ENCODE measurements at regions not wholly inside any gene's neighbourhood (a gene's known extent, or its start where the extent isn't known, plus 50 kb on each side); places are given as distances from the start of the nearest gene placed in this dataset.

DNA sequence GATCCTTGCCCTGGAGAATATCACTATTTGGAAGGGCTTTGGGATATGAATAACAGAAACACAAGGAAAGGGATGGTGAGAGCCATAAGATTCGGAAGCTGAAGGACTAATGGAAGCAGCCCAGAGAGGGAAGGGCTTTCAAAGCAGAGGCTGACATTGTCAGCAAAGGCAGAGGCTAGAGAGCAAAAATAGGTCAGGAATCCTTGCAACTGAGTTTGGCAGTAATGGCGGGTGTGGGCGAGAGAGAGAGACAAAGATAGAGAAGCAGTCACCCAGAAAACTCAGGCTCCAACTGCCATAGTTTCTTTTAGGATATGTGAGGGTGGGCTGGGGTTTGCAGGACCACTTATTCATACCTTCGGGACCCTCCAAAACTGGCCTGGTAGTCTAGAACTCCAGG is 248.6 kb downstream of the OPA1 start:
- H3K4me3 ChIP-seq (ENCODE audit: low read depth, low read length): no peak overlapping the region
- no peak for DNase-seq (ENCODE audit: low read depth)
- TF ChIP-seq, protein P1, sequence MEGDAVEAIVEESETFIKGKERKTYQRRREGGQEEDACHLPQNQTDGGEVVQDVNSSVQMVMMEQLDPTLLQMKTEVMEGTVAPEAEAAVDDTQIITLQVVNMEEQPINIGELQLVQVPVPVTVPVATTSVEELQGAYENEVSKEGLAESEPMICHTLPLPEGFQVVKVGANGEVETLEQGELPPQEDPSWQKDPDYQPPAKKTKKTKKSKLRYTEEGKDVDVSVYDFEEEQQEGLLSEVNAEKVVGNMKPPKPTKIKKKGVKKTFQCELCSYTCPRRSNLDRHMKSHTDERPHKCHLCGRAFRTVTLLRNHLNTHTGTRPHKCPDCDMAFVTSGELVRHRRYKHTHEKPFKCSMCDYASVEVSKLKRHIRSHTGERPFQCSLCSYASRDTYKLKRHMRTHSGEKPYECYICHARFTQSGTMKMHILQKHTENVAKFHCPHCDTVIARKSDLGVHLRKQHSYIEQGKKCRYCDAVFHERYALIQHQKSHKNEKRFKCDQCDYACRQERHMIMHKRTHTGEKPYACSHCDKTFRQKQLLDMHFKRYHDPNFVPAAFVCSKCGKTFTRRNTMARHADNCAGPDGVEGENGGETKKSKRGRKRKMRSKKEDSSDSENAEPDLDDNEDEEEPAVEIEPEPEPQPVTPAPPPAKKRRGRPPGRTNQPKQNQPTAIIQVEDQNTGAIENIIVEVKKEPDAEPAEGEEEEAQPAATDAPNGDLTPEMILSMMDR (IDR thresholded peaks at IDR 0.05; ENCODE audit: control insufficient read depth, extremely low read depth, insufficient read depth): no peak

DNA sequence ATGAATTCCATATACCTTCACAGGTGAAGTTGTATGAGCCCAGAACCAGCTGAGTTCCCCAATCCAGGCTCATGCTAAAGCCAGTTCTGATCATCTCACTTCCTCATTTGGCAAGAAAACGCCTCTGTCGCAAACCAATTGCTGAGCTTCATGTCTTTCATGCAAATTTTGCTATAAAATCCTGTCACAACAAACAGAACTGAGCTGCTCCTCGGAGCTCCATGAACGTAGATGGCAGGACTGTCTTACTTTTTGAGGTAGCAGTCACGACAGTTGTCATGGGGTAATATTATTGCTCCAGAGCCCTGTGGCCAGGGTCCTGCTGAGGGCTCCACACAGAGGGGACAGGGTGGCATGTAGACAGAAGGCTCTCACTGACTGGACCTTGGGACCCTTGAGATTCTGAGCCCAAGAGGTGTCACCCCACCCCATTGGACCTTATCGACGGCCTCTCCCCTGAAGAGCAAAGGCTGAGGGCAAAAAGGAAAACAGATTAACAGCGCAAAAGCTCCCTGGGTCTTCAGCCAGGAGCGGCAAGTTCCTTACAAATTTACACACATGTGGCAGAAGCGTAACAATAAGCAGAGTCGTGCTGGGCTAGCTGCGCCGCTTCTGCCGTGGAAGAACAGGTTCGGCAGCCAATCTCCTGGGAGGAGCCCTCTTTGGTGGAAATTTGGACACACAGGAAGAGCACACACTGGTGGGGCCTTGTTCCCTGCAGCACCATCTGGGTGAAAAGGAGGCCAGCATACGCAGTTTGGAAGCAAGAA is 249.2 kb downstream of the OPA1 start:
- TF ChIP-seq, protein P1 (IDR thresholded peaks at IDR 0.05; ENCODE audit: control insufficient read depth, extremely low read depth, insufficient read depth): no peak
- DNase-seq (ENCODE audit: low read depth): no peak
- H3K4me3 ChIP-seq (ENCODE audit: low read depth, low read length): no peak overlapping the region

DNA sequence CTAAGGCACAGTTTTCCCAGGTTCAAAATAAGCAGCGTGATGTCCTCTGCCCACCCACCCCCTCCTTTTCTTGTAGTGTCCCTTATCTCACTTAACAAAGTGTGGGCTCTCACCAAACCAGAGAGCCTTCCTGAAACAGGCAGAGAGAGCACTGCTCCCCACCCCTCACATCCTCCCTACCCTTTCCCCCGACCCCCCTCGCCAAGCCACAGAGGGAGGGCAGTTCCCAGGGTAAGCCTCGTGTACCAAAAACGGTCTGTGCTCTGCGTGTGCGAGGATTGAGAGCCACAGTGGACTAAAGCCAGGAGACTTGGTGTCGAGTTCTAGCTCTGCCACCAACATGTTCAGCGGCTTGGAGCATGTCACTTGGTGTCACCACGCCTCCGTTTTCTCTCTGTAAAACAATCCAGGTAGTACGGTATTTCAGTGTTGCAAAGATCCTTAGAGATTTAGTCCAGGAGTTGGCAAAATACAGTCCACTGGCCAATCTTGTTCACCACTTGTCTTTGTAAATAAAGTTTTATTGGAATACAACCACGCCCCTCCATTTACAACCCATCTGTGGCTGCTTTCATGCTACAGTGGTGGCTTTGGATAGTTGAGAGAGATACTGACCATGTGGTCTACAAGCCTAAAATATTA is 249.9 kb downstream of the OPA1 start:
- H3K4me3 ChIP-seq (ENCODE audit: low read depth, low read length): no peak overlapping the region
- TF ChIP-seq, protein P1 (IDR thresholded peaks at IDR 0.05; ENCODE audit: control insufficient read depth, extremely low read depth, insufficient read depth): no peak
- DNase-seq (ENCODE audit: low read depth): no peak

DNA sequence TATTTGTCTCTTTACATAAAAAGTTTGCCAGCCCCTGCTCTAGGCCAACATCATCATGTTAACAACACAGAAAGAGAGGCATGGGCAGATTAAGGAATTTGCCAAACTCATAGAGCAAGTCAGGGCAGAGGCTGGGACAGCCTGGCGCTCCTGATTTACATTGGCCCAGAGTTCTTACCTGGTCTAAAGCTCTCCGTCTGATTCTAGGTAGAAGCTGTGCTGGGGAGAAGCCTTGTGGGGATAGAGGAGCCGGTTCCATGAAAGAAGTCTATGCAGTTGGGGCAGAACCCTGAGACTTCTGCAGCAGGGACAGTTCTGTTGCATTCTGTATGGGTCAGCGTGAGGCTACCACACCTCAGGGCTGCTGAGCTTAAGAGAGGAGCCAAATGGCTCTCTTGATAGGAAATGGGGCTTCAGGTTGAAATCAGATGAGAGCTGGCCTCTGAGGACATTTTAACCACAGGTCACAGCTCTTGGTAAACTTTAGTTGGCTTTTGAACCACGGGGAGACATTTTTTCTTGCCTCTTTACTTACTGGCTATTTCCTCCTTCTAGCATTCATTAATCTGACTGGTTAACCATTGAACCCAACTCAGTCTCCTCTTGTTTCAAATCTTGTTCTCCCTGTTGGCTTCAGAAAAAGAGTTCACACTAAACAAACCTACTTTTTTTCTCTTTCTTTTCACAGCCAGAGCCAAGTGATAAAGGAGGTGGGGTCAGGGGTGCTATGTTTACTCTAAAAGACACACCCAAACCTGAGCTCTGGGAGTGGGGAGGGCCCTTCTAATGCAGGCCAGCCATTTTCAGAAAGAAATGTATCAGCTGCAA is 250.7 kb downstream of the OPA1 start:
- no peak overlapping the region for H3K4me3 ChIP-seq (ENCODE audit: low read depth, low read length)

DNA sequence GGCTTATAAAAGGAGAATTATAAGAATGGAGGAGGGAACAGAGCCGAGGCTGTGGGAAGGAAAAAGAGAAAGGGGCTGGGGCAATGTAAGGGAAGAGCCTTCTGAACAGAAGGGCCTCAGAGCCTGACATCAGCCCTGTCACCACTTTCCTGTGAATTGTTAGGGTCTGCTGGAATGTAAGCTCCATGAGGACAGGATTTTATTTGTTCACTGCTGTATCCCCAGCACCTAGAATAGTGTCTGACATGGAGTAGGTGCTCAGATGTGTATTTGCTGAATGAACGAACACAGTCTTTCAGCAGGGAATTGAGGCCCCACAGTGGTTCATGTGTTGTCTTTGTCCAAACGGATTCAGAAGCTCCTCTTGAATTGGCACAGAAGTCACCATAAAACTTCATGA is 251.5 kb downstream of the OPA1 start:
- DNase-seq (ENCODE audit: low read depth): no peak
- TF ChIP-seq, protein P1 (IDR thresholded peaks at IDR 0.05; ENCODE audit: control insufficient read depth, extremely low read depth, insufficient read depth): no peak
- no peak overlapping the region for H3K4me3 ChIP-seq (ENCODE audit: low read depth, low read length)

More for the DNA sequence above, 250.7 kb downstream of the OPA1 start:
- no peak for DNase-seq (ENCODE audit: low read depth)
- TF ChIP-seq, protein P1 (IDR thresholded peaks at IDR 0.05; ENCODE audit: control insufficient read depth, extremely low read depth, insufficient read depth): no peak

DNA sequence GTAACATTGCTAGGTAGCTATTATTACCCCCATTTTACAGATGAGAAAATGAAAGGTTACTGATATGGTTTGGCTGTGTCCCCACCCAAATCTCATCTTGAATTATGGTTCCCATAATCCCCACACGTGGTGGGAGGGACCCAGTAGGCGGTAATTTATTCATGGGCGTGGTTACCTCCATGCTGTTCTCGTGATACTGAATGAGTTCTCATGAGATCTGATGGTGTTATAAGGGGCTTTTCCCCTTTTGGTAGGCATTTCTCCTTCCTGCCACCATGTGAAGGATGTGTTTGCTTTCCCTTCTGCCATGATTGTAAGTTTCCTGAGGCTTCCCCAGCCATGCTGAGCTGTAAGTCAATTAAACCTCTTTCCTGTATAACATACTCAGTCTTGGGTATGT is 252.1 kb downstream of the OPA1 start:
- TF ChIP-seq, protein P1 (IDR thresholded peaks at IDR 0.05; ENCODE audit: control insufficient read depth, extremely low read depth, insufficient read depth): no peak
- no peak for DNase-seq (ENCODE audit: low read depth)
- H3K4me3 ChIP-seq (ENCODE audit: low read depth, low read length): no peak overlapping the region

Measured in LNCaP clone FGC (cell line).